ENCODE measurements at regions not wholly inside any gene's neighbourhood (a gene's known extent, or its start where the extent isn't known, plus 50 kb on each side); places are given as distances from the start of the nearest gene placed in this dataset.

DNA sequence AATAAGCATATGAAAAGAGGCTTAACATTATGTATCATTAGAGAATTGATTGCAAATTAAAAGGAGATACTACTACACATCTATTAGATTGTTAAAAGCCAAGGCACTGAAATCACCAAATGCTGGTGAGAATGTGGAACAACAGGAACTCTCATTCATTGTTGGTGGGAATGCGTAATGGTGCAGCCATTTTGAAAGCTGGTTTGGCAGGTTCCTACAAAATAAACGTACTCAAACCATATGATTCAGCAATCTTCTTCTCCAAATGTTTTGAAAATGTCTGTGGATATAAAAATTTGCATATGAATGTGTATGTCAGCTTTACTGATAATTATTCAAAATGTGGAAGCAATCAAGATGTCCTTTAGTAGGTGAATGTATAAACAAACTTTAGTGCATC is 176.4 kb upstream of the PLET1 start:
- TF ChIP-seq POLR2A (IDR thresholded peaks at IDR 0.05) = no peak
- TF ChIP-seq, protein P1, sequence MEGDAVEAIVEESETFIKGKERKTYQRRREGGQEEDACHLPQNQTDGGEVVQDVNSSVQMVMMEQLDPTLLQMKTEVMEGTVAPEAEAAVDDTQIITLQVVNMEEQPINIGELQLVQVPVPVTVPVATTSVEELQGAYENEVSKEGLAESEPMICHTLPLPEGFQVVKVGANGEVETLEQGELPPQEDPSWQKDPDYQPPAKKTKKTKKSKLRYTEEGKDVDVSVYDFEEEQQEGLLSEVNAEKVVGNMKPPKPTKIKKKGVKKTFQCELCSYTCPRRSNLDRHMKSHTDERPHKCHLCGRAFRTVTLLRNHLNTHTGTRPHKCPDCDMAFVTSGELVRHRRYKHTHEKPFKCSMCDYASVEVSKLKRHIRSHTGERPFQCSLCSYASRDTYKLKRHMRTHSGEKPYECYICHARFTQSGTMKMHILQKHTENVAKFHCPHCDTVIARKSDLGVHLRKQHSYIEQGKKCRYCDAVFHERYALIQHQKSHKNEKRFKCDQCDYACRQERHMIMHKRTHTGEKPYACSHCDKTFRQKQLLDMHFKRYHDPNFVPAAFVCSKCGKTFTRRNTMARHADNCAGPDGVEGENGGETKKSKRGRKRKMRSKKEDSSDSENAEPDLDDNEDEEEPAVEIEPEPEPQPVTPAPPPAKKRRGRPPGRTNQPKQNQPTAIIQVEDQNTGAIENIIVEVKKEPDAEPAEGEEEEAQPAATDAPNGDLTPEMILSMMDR (IDR thresholded peaks at IDR 0.05) = no peak
- DNase-seq (ENCODE audit: low spot score in 2 of 2) = no peak
- WGBS, 2 donors = 50 to 57% methylated on average over 2 of the region's 2 CpGs
- no peak overlapping the region for H3K4me3 ChIP-seq (ENCODE audit: low read depth, poor library complexity, severe bottlenecking)
- intact Hi-C loops (cut with DNase I; ENCODE audit: low total_unique reads) = no loop called here

DNA sequence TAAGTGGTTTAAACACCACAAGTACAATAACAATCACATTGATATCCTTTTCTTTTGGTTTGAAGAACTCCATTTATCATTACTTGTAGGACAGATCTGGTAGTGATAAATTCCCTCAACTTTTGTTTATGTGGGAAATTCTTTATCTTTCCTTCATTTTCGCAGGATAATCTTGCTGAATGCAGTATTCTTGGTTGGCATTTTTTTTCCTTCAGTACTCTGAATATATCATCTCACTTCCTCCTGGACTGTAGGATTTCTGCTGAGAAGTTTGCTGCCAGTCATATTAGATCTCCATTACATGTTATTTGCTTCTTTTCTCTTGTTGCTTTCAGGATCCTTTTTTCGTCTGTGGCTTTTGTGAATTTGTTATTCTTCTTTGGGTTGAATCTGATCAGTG is 179.0 kb upstream of the PLET1 start:
- H3K4me3 ChIP-seq (ENCODE audit: low read depth, poor library complexity, severe bottlenecking) = no peak overlapping the region
- intact Hi-C loops (cut with DNase I; ENCODE audit: low total_unique reads) = no loop called here

DNA sequence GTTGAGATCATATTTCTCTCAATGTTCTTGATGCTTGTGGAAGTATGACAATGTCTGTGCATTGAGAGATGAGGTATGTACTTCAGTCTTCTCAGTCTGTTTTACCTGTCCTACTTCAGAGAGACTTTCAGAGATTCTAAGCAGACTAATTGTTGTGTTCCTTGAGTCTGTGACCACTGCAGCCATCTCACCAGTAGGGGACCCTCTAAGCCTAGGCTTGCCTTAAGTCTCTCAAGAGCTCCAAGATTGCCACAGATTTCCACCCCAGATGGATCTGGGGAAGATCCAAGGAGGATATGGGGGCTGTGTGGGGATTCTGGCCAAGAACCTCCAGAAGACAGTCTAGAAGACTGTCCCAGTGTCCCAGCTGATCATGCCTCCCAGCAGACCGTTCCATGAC is 179.9 kb upstream of the PLET1 start:
- TF ChIP-seq, protein P1 (IDR thresholded peaks at IDR 0.05) = no peak
- TF ChIP-seq POLR2A (IDR thresholded peaks at IDR 0.05) = no peak

More for the DNA sequence above, 179.0 kb upstream of the PLET1 start:
- 88 to 92% methylated on average over 2 of the region's 2 CpGs for WGBS, 2 donors
- no peak for DNase-seq (ENCODE audit: low spot score in 2 of 2)
- TF ChIP-seq, protein P1 (IDR thresholded peaks at IDR 0.05) = no peak
- no peak for TF ChIP-seq POLR2A (IDR thresholded peaks at IDR 0.05)

DNA sequence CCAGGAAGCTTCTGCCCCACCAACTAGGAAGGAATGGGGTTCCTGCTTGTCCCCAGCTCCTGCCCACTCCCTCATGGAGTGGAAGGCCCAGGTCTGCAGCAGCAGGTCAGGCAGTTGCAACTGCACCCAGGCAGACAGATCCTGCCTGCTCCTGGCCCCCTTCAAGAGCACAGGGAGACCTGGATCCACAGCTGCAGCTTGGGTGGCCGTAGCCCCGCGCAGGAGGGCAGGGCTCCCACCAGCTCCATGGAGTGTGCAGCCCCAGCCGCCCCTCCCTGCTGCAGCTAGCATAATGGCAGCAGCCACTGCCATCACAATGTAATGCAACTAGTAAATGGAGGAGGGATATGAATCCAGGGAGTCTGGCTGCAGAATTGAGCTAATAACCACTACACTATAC is 187.5 kb upstream of the PLET1 start:
- intact Hi-C loops (cut with DNase I; ENCODE audit: low total_unique reads) = no loop called here
- WGBS, 2 donors = 88 to 89% methylated on average over 1 to 4 of the region's 4 CpGs
- TF ChIP-seq, protein P1 (IDR thresholded peaks at IDR 0.05) = no peak
- TF ChIP-seq POLR2A (IDR thresholded peaks at IDR 0.05) = no peak
- no peak overlapping the region for H3K4me3 ChIP-seq (ENCODE audit: low read depth, poor library complexity, severe bottlenecking)
- DNase-seq (ENCODE audit: low spot score in 2 of 2) = no peak

More for the DNA sequence above, 179.9 kb upstream of the PLET1 start:
- DNase-seq (ENCODE audit: low spot score in 2 of 2) = no peak
- 43 to 91% methylated on average over 1 of the region's 1 CpG for WGBS, 2 donors
- intact Hi-C loops (cut with DNase I; ENCODE audit: low total_unique reads) = no loop called here
- no peak overlapping the region for H3K4me3 ChIP-seq (ENCODE audit: low read depth, poor library complexity, severe bottlenecking)

DNA sequence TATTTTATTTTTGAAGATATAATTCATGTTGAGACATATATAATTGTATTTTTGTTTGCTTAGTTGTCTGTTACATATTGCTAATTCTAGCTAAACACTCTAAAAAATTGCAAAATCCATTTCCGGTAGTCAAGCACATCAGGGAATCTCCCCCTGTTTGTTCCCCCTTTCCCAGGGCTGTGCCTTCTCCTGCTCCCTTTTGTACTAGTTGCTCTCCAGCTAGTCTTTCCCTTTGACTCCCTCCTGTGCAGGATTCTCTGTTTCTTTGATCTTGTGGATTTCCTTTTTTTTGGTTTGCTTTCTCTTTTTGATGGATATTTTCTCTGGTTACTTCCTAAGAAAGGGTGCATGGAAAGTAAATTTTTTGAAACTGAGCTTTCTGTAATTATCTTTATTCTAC is 188.1 kb upstream of the PLET1 start:
- TF ChIP-seq, protein P1 (IDR thresholded peaks at IDR 0.05) = no peak
- TF ChIP-seq POLR2A (IDR thresholded peaks at IDR 0.05) = no peak
- DNase-seq (ENCODE audit: low spot score in 2 of 2) = no peak
- intact Hi-C loops (cut with DNase I; ENCODE audit: low total_unique reads) = no loop called here
- no peak overlapping the region for H3K4me3 ChIP-seq (ENCODE audit: low read depth, poor library complexity, severe bottlenecking)
- 82 to 88% methylated on average over 1 of the region's 1 CpG for WGBS, 2 donors

DNA sequence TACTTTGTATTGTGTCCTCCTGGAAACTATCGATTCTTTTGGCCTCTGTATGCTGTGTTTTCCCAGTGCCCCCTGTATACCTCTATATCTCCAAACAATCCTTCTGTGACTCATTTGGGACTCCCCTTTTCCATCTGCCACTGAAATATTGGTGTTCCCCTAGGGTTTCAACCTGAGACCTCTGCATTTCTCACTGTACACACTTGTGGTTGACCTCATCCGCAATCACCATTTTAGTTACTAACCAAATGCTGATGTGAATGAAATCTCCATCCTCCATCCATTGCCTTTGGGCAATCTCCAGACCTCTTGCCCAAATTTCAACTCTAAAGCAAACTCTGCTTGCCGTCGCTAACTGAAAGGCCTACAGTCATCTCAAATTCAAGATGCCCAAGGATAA is 190.6 kb upstream of the PLET1 start:
- intact Hi-C loops (cut with DNase I; ENCODE audit: low total_unique reads) = no loop called here
- no peak overlapping the region for H3K4me3 ChIP-seq (ENCODE audit: low read depth, poor library complexity, severe bottlenecking)
- no peak for DNase-seq (ENCODE audit: low spot score in 2 of 2)
- TF ChIP-seq, protein P1 (IDR thresholded peaks at IDR 0.05) = no peak
- TF ChIP-seq POLR2A (IDR thresholded peaks at IDR 0.05) = no peak
- 96 to 97% methylated on average over 4 of the region's 4 CpGs for WGBS, 2 donors
